HepG2 (cell line): ENCODE measurements at regions not wholly inside any gene's neighbourhood (a gene's known extent, or its start where the extent isn't known, plus 50 kb on each side); places are given as distances from the start of the nearest gene placed in this dataset.

Experiments used
- NR2F2 ChIP-seq: IDR thresholded peaks from 2 replicates; pipeline ENCODE4 v1.6.1; 2012; ENCODE audit warnings: low read depth, inconsistent platforms, borderline replicate concordance
- SCMH1 ChIP-seq: sonication (generic); formaldehyde crosslinking; IDR thresholded peaks from 2 replicates; pipeline ENCODE4 v1.9.0; 2021; ENCODE audit warnings: missing genetic modification reagents, mild to moderate bottlenecking, borderline replicate concordance
- SMC3 ChIP-seq: IDR thresholded peaks from 2 replicates; pipeline ENCODE4 v1.6.1; 2011; ENCODE audit warnings: low read length, improper control_type of control experiment
- ZNF782 ChIP-seq: sonication (generic); formaldehyde crosslinking; IDR thresholded peaks from 2 replicates; pipeline ENCODE4 v1.4.0; 2020; ENCODE audit warnings: missing genetic modification reagents, mild to moderate bottlenecking, borderline replicate concordance
- TF ChIP-seq, protein P1 (sequence below): sonication (generic); formaldehyde crosslinking; IDR thresholded peaks from 2 replicates; pipeline ENCODE4 v1.5.0; 2020; ENCODE audit warnings: mild to moderate bottlenecking, missing genetic modification reagents
- TF ChIP-seq, protein P2 (sequence below): sonication (generic); formaldehyde crosslinking; IDR thresholded peaks from 2 replicates; pipeline ENCODE4 v1.9.0; 2021; ENCODE audit warnings: mild to moderate bottlenecking, missing genetic modification reagents
- TF ChIP-seq, protein P3 (sequence below): sonication (generic); formaldehyde crosslinking; IDR thresholded peaks from 2 replicates; pipeline ENCODE4 v1.5.1; 2020; ENCODE audit warnings: mild to moderate bottlenecking, missing genetic modification reagents, borderline replicate concordance
- TF ChIP-seq, protein P4 (sequence below): sonication (generic); formaldehyde crosslinking; IDR thresholded peaks from 2 replicates; pipeline ENCODE4 v1.5.1; 2020; ENCODE audit warnings: missing genetic modification reagents, mild to moderate bottlenecking, borderline replicate concordance
- TF ChIP-seq, protein P5 (sequence below): sonication (generic); formaldehyde crosslinking; IDR thresholded peaks from 2 replicates; pipeline ENCODE4 v1.8.0; 2022; ENCODE audit warnings: missing genetic modification reagents, mild to moderate bottlenecking, inconsistent platforms, borderline replicate concordance

DNA sequence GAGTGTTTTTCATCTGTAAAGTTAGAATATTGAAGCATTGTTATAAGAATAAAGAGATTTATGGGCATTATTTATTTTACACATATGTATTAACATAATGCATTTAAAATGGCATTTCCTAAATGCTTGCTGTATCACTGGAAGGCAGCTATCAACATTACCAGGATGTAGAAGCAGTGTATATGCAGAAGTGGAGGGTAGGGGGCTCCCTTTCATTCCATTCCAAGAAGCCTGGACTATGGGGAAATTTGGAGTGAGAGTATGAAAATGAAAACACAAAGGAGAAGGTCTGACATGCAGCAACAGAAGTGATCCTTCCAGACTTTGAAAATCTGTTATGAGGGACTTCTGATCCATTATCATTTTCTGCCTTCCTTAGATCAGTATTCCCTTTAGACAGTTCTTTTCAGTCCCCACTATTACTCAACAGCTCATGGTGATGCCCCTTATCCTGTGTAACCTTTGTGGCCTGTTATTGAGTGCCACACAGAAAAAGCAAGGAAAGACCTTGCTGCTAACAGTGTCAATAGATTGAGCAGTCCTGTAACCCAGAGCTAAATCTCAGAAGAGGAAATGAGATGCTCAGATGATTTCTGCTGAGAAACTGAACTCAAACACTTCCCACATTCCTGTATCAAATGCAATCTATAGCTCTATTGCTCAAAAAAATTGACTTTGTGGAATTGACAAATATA lies 216.6 kb downstream of the HNMT start (continued):
- TF ChIP-seq SMC3 (peak; percentile 41; the same call in 1 of the 2 replicates), ZNF782 (CRISPR knock-in tag) (no peak), NR2F2 (peak; percentile 63; the same call in 1 of the 2 replicates), SCMH1 (no peak)
- TF ChIP-seq, protein P1, sequence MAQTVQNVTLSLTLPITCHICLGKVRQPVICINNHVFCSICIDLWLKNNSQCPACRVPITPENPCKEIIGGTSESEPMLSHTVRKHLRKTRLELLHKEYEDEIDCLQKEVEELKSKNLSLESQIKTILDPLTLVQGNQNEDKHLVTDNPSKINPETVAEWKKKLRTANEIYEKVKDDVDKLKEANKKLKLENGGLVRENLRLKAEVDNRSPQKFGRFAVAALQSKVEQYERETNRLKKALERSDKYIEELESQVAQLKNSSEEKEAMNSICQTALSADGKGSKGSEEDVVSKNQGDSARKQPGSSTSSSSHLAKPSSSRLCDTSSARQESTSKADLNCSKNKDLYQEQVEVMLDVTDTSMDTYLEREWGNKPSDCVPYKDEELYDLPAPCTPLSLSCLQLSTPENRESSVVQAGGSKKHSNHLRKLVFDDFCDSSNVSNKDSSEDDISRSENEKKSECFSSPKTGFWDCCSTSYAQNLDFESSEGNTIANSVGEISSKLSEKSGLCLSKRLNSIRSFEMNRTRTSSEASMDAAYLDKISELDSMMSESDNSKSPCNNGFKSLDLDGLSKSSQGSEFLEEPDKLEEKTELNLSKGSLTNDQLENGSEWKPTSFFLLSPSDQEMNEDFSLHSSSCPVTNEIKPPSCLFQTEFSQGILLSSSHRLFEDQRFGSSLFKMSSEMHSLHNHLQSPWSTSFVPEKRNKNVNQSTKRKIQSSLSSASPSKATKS (CRISPR knock-in tag): no peak
- TF ChIP-seq, protein P2, sequence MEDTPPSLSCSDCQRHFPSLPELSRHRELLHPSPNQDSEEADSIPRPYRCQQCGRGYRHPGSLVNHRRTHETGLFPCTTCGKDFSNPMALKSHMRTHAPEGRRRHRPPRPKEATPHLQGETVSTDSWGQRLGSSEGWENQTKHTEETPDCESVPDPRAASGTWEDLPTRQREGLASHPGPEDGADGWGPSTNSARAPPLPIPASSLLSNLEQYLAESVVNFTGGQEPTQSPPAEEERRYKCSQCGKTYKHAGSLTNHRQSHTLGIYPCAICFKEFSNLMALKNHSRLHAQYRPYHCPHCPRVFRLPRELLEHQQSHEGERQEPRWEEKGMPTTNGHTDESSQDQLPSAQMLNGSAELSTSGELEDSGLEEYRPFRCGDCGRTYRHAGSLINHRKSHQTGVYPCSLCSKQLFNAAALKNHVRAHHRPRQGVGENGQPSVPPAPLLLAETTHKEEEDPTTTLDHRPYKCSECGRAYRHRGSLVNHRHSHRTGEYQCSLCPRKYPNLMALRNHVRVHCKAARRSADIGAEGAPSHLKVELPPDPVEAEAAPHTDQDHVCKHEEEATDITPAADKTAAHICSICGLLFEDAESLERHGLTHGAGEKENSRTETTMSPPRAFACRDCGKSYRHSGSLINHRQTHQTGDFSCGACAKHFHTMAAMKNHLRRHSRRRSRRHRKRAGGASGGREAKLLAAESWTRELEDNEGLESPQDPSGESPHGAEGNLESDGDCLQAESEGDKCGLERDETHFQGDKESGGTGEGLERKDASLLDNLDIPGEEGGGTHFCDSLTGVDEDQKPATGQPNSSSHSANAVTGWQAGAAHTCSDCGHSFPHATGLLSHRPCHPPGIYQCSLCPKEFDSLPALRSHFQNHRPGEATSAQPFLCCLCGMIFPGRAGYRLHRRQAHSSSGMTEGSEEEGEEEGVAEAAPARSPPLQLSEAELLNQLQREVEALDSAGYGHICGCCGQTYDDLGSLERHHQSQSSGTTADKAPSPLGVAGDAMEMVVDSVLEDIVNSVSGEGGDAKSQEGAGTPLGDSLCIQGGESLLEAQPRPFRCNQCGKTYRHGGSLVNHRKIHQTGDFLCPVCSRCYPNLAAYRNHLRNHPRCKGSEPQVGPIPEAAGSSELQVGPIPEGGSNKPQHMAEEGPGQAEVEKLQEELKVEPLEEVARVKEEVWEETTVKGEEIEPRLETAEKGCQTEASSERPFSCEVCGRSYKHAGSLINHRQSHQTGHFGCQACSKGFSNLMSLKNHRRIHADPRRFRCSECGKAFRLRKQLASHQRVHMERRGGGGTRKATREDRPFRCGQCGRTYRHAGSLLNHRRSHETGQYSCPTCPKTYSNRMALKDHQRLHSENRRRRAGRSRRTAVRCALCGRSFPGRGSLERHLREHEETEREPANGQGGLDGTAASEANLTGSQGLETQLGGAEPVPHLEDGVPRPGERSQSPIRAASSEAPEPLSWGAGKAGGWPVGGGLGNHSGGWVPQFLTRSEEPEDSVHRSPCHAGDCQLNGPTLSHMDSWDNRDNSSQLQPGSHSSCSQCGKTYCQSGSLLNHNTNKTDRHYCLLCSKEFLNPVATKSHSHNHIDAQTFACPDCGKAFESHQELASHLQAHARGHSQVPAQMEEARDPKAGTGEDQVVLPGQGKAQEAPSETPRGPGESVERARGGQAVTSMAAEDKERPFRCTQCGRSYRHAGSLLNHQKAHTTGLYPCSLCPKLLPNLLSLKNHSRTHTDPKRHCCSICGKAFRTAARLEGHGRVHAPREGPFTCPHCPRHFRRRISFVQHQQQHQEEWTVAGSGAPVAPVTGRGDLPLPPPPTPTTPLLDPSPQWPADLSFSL (CRISPR knock-in tag): no peak
- TF ChIP-seq, protein P3, sequence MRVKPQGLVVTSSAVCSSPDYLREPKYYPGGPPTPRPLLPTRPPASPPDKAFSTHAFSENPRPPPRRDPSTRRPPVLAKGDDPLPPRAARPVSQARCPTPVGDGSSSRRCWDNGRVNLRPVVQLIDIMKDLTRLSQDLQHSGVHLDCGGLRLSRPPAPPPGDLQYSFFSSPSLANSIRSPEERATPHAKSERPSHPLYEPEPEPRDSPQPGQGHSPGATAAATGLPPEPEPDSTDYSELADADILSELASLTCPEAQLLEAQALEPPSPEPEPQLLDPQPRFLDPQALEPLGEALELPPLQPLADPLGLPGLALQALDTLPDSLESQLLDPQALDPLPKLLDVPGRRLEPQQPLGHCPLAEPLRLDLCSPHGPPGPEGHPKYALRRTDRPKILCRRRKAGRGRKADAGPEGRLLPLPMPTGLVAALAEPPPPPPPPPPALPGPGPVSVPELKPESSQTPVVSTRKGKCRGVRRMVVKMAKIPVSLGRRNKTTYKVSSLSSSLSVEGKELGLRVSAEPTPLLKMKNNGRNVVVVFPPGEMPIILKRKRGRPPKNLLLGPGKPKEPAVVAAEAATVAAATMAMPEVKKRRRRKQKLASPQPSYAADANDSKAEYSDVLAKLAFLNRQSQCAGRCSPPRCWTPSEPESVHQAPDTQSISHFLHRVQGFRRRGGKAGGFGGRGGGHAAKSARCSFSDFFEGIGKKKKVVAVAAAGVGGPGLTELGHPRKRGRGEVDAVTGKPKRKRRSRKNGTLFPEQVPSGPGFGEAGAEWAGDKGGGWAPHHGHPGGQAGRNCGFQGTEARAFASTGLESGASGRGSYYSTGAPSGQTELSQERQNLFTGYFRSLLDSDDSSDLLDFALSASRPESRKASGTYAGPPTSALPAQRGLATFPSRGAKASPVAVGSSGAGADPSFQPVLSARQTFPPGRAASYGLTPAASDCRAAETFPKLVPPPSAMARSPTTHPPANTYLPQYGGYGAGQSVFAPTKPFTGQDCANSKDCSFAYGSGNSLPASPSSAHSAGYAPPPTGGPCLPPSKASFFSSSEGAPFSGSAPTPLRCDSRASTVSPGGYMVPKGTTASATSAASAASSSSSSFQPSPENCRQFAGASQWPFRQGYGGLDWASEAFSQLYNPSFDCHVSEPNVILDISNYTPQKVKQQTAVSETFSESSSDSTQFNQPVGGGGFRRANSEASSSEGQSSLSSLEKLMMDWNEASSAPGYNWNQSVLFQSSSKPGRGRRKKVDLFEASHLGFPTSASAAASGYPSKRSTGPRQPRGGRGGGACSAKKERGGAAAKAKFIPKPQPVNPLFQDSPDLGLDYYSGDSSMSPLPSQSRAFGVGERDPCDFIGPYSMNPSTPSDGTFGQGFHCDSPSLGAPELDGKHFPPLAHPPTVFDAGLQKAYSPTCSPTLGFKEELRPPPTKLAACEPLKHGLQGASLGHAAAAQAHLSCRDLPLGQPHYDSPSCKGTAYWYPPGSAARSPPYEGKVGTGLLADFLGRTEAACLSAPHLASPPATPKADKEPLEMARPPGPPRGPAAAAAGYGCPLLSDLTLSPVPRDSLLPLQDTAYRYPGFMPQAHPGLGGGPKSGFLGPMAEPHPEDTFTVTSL (CRISPR knock-in tag): peak; percentile 76; the same call in 1 of the 2 replicates
- TF ChIP-seq, protein P4, sequence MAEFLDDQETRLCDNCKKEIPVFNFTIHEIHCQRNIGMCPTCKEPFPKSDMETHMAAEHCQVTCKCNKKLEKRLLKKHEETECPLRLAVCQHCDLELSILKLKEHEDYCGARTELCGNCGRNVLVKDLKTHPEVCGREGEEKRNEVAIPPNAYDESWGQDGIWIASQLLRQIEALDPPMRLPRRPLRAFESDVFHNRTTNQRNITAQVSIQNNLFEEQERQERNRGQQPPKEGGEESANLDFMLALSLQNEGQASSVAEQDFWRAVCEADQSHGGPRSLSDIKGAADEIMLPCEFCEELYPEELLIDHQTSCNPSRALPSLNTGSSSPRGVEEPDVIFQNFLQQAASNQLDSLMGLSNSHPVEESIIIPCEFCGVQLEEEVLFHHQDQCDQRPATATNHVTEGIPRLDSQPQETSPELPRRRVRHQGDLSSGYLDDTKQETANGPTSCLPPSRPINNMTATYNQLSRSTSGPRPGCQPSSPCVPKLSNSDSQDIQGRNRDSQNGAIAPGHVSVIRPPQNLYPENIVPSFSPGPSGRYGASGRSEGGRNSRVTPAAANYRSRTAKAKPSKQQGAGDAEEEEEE: no peak
- TF ChIP-seq, protein P5, sequence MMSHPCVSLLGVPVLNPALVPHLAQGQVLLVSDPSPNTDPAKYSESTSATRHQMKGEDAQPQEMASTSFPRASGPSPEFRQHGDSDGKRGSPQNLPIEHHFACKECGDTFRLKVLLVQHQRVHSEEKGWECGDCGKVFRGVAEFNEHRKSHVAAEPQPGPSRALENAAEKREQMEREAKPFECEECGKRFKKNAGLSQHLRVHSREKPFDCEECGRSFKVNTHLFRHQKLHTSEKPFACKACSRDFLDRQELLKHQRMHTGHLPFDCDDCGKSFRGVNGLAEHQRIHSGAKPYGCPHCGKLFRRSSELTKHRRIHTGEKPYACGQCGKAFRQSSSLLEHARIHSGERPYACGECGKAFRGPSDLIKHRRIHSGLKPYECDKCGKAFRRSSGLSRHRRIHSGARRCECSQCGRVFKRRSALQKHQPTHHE (CRISPR knock-in tag): no peak
